RPMI8226 (cell line): ENCODE measurements at regions not wholly inside any gene's neighbourhood (a gene's known extent, or its start where the extent isn't known, plus 50 kb on each side); places are given as distances from the start of the nearest gene placed in this dataset.

Experiments
- DNase-seq: peaks from one replicate; pipeline ENCODE4 v3.0.0-alpha.2; 2015

DNA sequence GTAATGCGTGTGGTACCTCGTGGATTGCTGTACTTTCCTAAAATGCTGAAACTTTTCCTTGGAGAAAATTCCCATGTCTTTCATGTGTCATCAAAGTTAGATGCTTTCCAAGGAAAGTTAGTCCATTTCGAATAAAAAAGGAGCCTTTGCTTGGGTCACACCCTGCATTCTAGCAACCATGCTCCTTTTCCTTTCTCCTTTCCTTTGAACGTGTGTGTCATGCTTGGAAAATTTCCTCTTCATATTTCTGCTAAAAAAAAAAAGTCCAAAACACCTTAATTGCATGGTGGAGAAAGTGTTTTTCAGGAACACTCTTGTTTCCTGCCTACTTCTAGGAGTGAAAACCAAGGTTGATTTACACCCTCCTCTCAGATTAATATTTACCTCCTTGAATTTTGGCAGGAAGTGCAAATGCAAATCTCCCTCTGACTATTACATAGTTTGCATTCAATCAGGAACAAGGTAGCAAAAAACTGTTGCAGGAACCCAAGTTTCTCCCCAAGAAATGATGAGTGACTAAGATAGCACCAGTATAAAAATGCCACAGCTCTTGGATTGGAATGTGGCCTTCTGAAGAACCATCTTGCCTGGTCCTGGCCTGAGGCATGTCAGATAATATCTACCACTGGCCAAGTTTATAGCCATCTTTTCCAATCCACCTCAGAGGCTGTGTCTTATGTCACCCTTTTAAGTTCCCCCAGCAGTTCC, 590.6 kb downstream of the QKI start:
- DNase-seq: no peak

- DNase-seq: no peak
Measured at GRCh38 chr6:164000276-164000675, 585.8 kb downstream of the QKI start.

DNA sequence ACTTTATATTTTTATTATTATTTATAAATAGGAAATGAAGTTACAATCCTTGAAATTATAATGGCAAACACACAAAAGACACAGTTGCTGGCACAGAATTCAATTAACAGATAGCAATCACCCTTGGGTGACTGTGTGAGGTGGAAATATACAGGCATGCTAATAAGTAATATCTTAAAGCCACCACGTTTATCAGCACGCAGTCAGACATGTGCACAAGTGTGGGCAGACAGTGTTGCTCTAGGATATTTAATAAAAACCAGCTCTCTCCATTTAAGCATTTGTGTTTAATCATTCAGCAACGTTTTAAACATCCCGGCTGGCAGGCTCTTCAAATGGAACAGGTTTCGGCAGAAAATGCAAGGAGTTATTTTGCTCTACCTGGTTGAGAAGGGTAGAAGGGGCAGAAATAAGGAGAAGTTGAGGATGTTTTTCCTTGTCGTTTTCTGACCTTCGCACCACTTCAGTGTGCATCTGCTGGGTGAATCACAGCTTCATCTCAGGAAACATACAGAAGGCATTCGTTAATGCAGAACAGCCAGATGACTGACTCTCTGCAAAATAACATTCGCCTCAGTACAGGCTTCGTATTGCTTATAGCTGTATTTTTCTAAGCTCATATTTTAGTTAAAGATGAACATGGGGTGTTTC, 585.1 kb downstream of the QKI start:
- no peak for DNase-seq

GRCh38 chr6:163998496-163998895, 584.0 kb downstream of the QKI start:
- DNase-seq: no peak

DNA sequence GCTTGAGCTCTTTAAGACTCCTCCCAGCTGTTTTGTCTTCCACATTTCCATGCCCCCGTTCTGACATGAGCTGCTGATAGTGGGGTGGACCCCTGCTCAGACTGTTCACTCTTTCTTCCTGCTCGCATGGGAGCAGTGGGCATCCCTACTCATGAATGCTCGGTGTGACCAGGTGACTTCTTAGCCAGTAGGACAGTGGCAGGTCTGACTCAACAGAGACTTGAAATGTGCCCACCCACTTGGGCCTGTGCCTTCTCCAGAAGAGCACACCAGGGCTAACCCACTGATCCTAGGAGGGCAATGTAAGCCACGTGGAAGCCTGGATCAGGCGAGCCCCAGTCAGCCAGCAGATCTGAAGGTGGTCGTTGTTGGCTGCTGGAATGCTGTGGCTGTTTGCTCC, 582.0 kb downstream of the QKI start:
- DNase-seq: no peak

GRCh38 chr6:163994566-163994965, 580.0 kb downstream of the QKI start:
- no peak for DNase-seq

DNA sequence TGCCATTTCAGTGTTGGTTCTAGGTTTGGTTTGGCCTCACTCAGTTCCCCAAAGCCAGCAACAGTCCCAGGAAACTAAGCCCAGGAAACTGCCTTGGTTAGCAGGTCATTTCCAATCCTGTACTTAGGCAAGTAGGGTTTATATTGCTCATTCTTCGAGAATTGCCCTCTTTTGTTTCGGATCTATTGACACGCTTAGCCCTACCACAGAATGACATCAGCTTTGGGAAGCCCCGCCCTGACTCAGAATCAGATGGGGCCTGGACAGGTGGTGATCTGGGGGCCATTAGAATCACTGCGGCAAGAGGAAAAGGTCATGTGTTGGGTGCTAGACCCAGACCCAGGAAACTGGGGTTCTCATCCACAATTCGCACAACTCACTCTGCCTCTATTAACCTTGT, 578.2 kb downstream of the QKI start:
- DNase-seq: no peak

DNA sequence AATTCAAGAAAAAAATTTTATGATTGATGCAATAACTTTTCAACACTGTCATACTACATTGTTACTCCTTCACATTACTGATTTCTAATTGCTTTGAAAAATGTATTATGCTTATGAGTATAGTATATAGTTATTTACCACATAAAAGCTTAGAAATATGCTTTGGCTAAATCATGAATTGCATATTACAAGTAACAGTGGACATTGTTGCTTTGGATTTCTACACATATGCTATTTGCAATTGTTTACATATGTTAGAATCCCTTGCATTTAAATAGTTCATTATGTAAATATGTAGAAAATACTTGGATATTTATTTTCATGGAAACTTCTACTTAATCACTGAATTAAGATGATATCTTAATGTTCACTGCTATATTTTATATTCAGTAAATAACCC, 577.5 kb downstream of the QKI start:
- DNase-seq: no peak

GRCh38 chr6:163991321-163991720, 576.8 kb downstream of the QKI start:
- no peak for DNase-seq

DNA sequence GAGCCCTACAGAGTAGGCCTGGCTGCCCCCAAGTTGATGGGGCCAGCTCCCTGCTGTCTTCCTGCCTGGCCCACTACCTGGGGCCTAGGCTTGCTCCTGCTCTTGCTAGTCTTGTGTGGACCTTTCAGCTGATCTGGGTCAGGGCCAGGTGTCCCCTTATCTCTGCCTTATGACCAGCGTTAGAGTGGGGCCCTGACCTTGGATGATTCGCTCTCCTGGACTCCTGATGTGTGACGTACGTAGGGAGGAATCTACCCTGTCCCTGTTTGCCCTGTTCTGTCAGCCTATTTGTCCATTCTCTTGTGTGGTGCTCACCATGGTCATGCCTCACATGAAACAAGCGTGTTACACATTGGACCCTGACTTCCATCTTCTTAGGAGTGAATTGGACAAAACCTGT, 571.8 kb downstream of the QKI start:
- DNase-seq: no peak

DNA sequence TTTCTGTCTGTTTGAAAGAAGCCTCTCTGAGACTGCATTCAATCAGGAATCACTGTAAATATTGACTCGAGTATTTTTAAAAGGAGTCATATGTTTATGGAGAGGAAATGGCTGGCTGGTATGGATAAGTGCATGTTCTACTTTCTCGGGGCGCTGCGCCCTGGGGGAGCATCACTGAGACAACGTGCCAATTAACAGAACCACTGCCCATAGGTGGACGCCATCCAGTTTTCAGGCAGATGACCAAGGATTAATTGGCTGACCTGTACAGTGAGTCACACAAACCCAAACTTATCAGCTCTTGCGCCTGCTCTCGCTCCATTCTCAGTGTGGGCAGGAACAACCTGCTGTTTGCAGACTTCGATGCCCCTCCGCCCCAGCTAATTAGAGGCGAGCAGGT, 571.2 kb downstream of the QKI start:
- DNase-seq: no peak

- DNase-seq: no peak
Measured at GRCh38 chr6:163985040-163985439, 570.5 kb downstream of the QKI start.

GRCh38 chr6:163984124-163984936, 569.8 kb downstream of the QKI start:
- peak; percentile 49 for DNase-seq

- DNase-seq: no peak
Measured at GRCh38 chr6:163983679-163984078, 569.2 kb downstream of the QKI start.

DNA sequence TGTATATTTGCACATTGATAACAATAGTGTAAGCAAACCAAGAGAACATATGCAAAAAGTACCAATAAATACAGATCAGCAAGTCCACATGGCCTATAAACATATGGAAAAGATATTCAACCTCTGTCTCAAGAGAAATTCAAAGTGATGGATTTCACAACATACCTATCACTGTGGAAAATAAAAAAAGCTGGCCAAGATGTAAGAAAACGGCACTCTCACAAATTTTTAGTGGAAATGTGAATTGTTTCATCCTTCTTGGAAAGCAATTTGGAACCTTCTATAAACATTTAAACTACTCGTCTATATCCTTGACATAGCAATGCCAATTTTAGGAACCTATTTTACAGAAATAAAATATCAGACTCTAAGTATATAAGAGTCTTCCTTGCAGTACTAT, 559.8 kb downstream of the QKI start:
- no peak for DNase-seq

- DNase-seq: no peak
Measured at GRCh38 chr6:163971841-163972838, 557.6 kb downstream of the QKI start.

GRCh38 chr6:163970846-163971564, 556.5 kb downstream of the QKI start:
- no peak for DNase-seq

- DNase-seq: no peak
Measured at GRCh38 chr6:163965426-163966348, 551.2 kb downstream of the QKI start.

DNA sequence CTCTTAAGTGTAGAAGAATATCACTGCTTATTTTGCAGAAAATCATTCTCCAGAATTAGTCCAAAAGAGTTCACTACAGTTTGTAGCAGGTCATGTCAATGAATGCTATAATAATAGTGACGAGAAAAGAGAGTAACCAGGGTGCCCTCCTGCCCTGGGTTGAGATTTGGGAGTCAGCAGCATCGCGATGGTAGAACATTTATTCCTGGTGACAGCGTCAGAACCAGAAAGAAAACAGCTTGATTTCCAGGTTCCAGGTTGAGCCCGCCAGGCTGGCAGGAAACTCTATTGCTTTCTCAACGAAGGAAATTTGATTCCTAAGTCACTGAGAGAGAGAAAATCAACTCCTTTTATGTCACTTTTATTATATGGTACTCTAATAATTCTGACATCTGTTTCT, 550.3 kb downstream of the QKI start:
- DNase-seq: no peak

GRCh38 chr6:163963205-163964120, 548.9 kb downstream of the QKI start:
- no peak for DNase-seq
